GM23248 (cell line): ENCODE measurements at regions not wholly inside any gene's neighbourhood (a gene's known extent, or its start where the extent isn't known, plus 50 kb on each side); places are given as distances from the start of the nearest gene placed in this dataset.

Source experiments
- EZH2 ChIP-seq: fragments of 200-600 bp; sonication (generic); IDR thresholded peaks from 2 replicates; pipeline ENCODE4 v1.6.1; 2018; ENCODE audit warnings: antibody characterized with exemption, mild to moderate bottlenecking; ENCODE audit not compliant: insufficient read depth, poor library complexity, severe bottlenecking
- EZH2phosphoT487 ChIP-seq: fragments of 200-600 bp; sonication (generic); IDR thresholded peaks from 2 replicates; pipeline ENCODE4 v1.6.1; 2018; ENCODE audit warnings: antibody characterized with exemption, moderate library complexity, mild to moderate bottlenecking, low read depth; ENCODE audit not compliant: insufficient read depth

DNA sequence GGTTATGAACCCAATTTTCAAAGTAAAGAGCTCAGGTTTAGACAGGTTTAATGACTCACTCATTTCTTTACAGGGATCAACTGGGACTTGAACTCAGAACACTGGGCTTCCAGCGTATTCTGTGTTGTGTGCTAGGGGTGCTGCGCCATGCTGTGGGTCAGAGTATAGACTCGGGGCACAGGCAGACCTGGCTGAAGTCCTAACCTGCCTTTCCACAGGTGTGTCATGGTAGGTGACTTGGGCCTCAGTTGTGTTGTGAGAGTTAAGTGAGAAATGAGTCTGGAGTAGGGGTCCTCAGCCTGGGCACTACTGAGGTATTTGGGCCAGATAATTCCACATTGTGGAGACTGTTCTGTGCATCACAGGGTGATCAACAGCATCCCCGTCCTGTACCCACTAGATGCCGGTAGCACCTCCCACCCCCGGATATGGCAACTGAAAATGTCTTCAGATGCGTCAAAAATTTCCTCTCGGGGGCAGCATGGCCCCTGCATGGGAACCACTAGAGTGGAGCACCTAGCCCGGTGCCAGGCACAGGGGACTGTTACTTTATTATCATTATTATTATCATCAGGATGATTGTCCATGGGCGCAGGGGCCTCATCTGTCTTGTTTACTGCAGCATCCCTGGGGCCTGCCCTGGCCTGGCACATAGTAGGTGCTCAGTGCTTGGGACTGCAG lies 575.5 kb downstream of the PTPRU start:
- no peak for TF ChIP-seq EZH2
- no peak for TF ChIP-seq EZH2phosphoT487
